HG02885 (cell line): ENCODE measurements at regions not wholly inside any gene's neighbourhood (a gene's known extent, or its start where the extent isn't known, plus 50 kb on each side); places are given as distances from the start of the nearest gene placed in this dataset.
"Not testable (repeated sequence)": the region's sequence is repeated elsewhere in the genome, so short reads cannot be mapped to it uniquely, and the experiment has no call there.

Experiments used
- ATAC-seq: cut with Tn5 transposase; IDR thresholded peaks from one replicate; pipeline ENCODE4 v1.9.1; 2021; ENCODE audit warnings: mild to moderate bottlenecking; ENCODE audit not compliant: unreplicated experiment, poor library complexity

DNA sequence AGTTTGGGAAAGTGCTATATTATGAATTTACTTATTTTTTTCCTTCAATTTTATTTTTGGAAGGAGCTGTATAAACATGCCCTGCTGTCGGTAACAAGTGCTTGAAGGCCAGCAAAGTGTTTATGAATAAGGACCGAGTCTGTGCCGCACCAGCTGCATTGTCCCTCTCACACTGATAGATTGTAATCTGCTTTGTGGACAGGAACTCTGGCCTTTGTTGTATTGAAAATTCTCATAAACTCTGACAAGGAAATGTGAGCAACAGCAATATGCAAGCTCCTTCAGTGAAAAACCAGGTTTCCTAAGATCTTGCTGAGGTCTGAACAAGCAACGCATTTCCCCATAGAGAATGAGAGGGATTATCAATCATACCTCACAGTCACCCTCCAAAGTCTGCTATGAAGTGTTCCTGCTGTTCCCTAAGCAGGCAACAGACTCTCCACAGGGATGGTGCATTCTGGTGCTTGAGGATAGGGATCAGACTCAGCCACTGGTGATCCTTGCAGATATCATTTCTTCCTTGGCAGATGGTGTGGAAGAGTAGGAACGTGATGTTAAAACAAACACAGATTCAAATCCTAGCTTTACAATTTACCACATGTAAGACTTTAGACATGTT lies 109.6 kb downstream of the KCNJ2 start:
- no peak for ATAC-seq

DNA sequence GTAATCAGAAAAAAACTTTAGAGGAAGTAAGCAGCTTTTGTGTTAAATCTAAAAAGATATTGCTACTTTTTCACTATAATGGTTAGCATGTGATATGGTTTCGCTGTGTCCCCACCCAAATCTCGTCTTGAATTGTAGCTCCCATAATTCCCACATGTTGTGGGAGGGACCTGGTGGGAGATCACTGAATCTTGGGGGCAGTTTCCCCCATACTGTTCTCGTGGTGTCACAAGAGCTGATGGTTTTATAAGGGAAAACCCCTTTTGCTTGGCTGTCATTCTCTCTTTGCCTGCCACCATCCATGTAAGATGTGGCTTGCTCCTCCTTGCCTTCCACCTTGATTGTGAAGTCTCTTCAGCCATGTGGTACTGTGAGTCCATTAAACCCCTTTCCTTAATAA lies 117.1 kb downstream of the KCNJ2 start:
- no peak for ATAC-seq

DNA sequence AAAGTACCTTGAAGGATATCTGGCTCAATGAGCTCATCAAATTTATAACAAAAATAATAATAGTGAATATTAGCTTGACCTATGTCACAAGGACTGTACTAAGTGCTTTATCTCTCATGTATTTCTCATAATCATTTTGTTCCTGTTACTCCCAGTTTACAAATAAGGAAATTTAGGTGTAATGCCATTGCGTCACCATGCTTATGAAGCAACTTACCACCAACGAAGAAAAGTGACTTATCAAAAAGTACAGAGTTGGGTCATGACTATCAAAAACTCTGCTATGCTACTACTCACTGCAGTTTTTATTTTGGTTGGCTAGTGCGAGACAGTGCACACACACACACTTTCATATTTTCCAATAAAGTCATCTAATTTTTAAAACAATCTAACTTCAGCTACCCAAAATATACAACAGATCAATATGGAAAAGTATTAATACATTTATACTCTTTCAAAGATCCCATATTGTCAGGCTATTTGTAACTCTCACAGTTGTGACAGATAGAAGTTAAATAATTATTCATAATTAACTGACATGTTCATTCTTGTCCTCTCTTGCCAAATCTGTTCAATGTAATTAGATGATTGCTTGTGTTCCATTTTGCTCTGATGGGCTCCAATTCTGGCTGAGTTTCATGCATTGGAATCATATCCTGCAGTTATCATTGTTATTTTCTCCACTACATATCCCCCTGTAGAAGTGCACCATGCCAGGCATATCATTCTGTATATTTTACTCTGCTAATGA lies 119.4 kb downstream of the KCNJ2 start:
- ATAC-seq = no peak

DNA sequence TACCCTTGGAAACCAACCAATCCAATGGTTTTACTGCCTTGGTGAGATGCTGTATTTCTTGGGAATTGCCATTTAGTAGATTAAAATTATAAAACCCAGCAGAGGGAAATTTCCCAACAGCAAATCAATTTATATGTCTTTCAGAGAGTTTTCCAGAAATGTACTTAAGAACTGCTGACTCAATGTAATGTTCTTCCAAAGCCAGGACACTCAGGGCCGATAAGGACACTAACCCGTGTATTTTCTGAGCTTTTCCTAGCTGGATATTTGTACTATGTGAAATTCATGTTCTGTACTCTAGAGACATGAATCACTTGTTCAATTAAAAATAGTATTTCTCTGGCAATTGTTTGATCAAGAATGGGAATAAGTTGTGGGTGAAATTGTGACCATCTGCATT lies 121.4 kb downstream of the KCNJ2 start:
- ATAC-seq = no peak

DNA sequence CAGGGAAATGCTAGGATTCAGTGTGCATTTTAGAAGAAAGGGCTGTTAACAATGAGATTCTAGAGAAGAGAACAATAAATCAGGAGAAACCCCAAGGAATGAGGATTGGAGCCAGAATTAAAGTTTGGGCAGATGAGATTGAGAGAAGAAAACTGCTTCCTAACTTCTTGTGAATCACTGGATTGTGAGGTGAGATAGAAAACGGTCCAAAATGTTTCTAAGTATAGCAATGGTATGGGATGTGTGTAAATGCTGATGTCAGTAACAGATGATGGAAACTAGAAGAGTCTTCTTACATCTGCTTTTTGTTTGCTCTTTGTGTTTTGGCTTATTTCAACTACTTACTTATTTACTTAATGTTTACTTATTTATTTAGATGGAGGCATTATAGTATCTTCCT lies 123.0 kb downstream of the KCNJ2 start:
- ATAC-seq = no peak

DNA sequence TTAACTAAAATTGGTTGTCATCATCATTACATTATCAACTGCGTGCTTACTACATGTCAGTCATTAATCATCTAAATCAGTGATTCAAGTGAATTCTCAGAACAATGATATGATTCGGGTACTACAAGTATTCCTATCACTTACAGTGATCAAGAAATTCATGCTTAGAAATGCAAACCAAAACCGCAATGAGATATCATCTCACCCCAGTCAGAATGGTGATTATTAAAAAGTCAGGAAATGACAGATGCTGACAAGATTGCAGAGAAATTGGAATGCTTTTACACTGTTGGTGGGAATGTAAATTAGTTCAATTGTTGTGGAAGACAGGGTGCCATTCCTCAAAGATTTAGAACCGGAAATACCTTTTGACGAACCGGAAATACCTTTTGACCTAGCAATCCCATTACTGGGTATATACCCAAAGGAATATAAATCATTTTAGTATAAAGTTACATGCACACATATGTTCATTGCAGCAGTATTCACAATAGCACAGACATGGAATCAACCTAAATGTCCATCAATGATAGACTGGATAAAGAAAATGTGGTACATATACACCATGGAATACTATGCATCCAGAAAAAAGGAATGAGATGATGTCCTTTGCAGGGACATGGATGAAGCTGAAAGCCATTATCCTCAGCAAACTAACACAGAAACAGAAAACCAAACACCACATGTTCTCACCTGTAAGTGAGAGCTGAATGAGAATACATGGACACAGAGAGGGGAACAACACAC lies 124.4 kb downstream of the KCNJ2 start:
- ATAC-seq = not testable (repeated sequence)

DNA sequence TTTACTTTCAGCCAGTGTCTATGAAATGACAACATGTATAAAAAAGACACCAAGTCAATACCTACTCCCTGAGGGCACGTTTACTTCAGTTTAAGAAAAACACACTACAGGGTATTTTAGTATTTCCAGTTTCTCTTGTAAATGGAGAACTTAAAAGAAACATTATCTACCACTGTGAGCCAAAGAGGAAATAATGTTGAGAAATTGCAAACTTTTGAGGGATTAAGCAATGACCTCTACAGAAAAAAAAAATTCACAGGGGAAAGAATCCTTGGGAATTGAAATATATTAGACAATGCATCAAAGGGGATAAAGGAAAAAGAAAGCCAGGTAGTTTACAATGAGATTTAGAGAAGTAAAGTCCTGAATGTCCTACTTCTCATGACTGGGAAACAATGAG lies 126.0 kb downstream of the KCNJ2 start:
- ATAC-seq = no peak

DNA sequence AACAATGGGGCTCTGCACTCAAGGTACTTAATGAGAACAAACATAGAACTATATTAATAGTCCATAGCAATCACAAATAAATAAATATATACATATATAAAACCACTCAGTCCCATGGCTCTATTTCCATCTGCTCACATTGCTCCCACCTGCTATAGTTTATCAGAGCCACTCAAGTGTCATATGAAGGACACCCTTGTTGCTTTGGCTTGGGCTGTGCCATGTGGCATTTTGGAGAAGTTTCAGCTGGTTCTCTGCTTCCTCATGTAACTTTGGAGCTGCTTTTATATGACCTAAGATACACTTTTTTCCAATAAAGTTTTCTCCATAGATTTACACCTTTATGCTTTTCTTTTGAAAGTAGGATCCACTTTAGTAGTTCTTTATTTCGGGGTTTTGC lies 126.4 kb downstream of the KCNJ2 start:
- ATAC-seq = no peak

DNA sequence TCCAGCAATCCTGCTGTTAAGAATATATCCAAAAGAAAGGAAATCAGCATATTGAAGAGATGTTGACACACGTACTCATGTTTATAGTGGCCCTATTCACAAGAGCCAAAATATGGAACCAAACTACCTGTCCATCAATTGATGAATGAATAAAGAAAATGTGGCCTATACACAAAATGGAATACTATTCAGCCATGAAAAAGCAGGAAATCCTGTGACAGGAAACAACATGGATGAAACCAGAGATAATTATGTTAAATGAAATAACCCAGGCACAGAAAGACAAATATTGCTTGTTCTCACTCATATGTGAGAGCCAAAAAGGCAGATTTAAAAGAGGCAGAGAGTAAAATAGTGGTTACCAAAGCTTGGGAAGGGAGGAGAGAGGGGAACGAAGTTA lies 127.1 kb downstream of the KCNJ2 start:
- ATAC-seq = no peak

DNA sequence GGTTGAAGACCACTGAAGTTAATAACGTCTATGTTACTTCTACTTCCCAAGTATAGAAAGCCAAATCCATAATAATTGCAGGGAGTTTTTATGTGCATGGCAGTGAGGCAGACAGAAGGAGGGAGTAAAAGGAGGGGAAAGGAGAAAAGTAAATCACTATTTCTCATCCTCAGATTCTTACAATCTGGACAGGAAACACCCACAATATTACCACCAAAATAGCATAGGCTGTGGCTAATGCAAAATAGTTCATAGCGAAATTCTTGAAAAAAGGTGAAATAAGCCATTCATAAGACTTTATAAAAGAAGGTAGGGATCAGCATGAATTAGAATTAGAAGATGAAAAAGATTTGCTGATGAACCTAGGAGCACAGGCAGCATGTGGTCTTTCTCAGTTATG lies 128.1 kb downstream of the KCNJ2 start:
- no peak for ATAC-seq

DNA sequence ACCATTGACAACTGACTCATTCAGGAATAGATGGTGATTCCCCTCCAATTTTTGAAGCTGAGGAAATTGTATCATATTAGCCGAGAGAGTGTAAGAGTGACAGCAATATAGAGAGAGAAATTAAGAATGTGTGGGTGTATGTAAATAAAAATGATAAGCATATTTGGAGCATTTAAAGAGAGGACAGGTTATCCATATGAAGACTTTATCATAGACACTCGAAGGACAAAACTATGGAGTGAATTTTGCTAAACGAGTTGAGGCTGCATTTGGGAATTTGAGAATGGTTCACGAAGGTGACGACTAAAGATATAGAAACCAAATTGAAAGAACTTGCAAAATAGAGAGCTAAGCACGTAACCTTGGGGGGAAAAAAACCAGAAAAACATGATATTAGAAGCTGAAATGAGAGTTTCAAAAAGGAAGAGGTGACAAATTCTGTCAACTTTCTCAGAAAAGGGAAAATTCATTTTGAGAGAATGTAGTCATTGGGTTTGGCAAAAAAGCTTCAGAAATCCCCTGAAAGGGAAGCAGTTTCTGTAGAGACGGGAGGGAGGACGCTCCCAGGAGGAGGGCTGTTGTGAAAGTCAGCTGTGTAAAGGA lies 129.7 kb downstream of the KCNJ2 start:
- ATAC-seq = peak; percentile 64

DNA sequence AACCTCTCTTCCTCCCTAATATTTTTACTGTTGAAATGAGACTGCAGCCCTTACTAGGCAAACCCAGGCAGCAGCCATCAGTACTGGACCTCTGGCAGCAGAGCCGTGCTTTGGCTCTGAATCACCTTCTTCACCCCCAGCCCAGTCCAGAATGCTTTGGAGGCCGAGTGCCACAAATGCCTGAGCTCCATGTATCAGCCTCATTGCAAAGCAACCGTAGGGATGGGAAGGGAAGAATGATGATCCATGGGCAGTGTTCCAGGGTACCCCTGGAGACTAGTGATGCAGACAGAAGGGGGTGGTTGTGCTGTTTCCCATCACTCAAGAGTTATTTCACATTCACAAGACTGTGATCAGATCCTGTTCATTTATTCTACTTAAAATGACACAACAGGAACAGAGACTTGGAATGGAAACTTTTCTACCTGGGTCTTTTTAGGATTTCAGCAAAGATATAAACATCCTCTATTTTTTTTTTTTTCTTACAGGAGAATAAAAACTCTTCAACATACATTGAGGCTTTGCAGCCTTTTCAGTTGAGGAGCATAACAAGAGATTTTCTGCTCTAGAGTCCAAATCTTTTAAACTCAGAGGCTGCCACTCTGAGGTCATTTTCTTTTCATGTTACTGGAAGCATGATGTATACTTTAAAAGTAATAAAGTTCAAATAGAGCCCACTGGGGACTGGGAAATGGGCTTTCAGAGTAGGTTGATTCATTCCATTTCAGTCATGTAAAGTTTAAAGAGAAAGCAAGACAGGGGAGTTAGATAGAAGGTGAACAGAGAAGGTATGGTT lies 138.3 kb downstream of the KCNJ2 start:
- ATAC-seq = no peak

DNA sequence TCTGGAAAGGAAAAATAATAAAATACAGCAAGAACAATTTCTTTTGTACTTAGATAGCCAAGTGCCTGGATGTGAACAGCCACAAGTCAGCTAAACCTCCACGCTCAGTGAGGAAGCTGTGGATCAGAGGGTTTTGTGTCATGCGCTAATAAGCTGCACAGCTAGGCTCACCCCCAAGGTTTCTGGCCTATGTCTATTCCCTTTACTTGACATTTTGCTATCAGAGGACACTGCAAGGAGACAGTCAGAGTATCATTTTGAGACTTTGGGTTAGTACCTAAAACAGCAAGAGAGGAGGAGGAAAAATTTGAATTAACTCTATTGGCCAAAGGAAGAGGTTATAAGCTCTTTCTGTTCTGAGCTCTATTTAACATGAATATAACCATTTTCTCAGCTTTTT lies 139.3 kb downstream of the KCNJ2 start:
- ATAC-seq = peak; percentile 51

DNA sequence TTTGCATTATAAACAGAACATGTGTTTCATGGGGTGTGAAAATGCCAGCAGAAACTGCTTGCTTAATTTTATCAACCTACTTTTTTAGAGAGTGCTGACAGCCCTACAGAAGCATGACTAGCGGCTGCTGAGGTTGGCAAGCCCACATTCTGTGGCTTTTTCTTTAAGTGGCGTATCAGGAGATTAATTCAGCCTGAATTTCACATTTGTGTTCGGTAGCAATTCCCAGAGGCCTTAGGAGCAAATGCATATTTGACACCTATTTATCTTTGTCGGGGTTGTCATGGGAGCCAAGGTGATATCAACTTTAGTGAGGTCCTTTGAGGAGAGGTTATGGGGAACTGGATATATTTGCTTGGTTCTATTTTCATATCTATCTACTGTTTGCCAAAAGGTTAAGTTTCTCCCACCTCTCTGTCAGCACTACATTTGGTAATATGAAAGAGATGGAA lies 140.9 kb downstream of the KCNJ2 start:
- no peak for ATAC-seq

DNA sequence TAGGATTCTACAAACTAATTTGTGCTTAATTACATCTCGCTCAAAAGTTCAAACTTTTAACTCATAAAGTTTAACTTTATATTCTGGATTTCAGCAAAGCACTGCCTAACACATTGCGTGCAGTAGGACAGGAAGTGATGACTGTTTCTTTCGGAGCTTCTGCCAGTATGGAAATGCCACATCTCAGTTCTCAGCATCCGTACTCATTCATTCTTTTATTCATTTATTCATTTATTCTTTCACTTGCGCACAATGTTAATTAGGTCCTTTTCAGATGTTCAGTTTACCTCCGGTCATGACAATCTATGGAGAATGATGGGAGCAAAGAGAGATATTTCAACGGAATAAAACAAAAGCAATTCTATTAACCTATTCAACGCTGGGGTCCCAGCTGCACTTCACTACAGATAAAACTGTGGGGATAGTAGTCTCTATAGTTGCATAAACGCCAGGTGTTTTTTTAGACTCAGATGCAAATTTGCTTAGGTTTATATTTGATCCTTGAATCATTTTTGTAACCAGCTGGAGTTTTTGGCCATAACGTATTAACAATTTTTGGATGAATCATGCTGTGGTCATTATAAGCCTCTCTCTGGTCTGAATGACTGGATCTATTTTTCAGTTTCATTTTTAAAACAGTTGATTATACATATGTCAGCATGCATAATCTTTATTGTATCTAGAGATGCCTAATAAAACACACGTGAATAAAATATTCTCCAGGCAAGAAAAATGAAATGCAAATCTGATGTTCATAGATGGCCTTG lies 143.9 kb downstream of the KCNJ2 start:
- ATAC-seq = no peak

DNA sequence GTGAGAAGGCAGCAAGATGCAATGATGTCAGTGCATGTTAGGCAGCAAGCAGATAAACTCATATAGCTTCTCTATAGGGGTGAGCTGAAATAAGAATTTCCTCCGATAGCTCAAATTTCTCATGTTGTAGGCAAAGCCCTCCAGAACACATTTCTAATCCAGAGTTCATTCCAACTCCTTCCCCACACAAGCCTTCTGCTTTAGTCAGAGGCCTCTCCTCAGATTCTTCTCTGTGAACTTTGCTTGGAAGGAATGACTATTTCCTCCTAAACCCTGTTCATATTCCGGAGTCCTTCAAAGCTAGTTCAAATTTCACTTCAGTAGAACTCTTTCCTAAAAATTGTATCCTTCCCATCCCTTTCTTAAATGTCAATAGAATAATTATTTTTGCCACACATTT lies 144.8 kb downstream of the KCNJ2 start:
- ATAC-seq = no peak

DNA sequence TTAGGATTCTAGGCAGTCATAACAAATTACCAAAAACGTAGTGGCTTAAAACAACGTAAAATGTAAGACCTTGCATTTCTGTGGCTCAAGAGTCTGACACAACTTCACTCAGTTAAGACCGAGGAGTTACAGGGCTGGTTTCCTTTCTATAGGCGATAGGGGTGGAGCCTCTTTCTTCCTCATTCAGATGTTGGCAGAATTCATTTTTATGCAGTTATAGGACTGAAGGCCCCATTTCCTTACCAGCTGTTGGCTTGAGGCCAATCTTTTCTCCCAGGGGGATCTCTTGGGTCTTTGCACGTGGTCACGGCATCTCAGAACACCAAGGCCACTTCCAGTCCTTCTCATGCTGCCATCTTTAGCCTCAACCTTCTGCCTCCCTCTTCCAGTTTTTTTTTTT lies 145.2 kb downstream of the KCNJ2 start:
- no peak for ATAC-seq

DNA sequence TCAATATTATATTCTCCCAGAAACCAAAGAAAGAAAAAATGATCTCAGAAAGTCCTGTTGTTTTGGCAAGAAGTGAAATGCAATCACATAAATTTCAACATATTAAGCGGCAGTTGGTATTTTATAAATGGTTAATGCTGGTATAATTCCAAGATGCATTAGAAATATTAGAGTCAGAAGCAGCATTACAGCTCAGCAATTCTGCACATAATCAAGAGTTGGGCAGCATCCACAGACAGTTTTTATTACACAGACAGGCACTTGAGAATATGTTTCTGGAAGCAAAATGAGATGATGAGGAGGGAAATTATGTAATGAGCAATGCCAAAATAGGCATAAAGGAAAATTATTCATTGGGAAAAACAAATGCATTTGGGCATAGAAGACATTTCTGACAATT lies 148.1 kb downstream of the KCNJ2 start:
- ATAC-seq = no peak

DNA sequence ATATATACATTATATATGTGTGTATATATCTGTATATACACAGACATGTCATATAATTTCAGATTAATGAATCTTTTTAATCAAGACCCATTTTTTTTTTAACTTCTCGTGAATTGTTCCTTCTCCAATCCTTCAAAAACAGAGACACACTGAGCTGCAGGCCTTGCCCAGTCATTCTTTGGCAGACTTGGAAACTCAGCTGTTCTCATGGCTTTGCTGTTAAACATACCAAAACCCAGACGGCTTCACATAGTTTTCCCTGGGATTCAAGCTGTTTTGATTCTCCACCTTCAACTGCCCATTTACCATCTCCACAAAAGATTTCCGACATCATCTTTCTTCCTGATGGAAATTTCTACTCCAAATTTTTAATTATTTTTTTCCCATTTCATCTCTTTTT lies 148.7 kb downstream of the KCNJ2 start:
- ATAC-seq = no peak

DNA sequence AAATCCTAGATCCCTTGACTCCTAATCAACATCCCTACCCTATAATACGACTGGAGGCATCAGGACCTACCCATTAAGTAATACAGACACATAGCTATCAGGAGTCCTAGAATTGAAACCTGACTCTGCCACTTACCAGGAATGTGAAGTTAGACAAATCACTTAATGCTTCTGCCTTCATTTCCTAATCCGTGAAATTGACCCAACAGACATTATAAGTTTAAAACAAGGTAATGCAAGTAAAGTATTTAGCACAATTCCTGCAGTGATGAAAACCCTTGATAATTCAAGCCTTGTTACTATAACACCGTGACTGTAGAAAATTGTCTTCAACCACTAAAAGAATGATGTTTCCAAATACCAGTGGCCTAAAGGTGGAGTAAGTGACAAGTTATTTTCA lies 150.2 kb downstream of the KCNJ2 start:
- ATAC-seq = no peak
